ENCODE measurements at regions not wholly inside any gene's neighbourhood (a gene's known extent, or its start where the extent isn't known, plus 50 kb on each side); places are given as distances from the start of the nearest gene placed in this dataset.
A peak's percentile ranks its signal among the peaks of the same experiment; 100 is the strongest.

GRCh38 chr1:221832151-221832550 lies 90.3 kb upstream of the DUSP10 start:
- no peaks in the 10 kb centered on the region for H3K36me3 ChIP-seq
- H3K27me3 ChIP-seq (replicated peaks in 1 of 7), result no peaks in the 10 kb centered on the region
- WGBS, 5 donors, result 43 to 80% (median 76%) methylated on average over 1 of the region's 1 CpG
- no peak overlapping the region for H3K4me3 ChIP-seq
- TF ChIP-seq POLR2A (IDR thresholded peaks at IDR 0.05) (no peak), CTCF (IDR thresholded peaks at IDR 0.05 in 8 of 11, conservative IDR thresholded peaks at IDR 0.05 in 3 of 11) (no peak), POLR2AphosphoS5 (IDR thresholded peaks at IDR 0.05) (no peak)
- no peaks in the 10 kb centered on the region for H3K9me3 ChIP-seq
- no peak for DNase-seq
- intact Hi-C loops (cut with DNase I; ENCODE audit: low total_unique reads), result no loop called here
- H3K27ac ChIP-seq, result no peak overlapping the region
- H3K4me1 ChIP-seq, result peaks cover 0 to 11% (median 1%) of the 10 kb centered on the region in 6 donors

DNA sequence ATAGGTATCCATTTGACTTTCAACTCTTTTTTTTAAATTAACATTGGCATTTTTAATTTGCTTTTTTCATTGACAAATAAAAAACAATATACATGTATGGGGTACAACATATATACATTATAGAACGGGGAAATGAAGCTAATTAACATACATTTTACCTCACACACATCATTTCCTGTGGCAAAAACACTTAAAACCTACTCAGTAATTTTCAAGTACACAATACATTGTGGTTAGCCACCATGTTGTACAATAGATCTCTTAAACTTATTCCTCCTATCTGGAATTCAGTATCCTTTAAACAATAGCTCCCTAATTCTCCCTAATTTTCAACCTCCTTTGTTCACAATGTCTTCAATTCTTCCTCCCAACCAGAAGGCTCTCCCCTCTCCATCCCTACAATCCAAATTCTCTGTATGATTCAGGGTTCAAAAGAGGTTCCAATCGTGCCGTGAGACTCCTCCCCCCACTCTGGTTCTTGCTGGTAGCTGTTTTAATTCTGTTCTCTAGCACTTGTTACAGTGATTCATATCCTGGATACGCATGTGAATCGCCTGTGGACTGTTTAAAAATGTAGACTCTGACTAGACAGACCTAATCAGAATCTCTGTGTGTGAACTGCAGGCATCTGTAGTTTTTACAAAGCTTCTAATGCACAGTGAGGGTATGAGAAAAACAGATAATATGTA lies 87.6 kb upstream of the DUSP10 start:
- 32 to 60% (median 41%) methylated on average over 5 of the region's 5 CpGs for WGBS, 5 donors
- intact Hi-C loops (cut with DNase I; ENCODE audit: low total_unique reads), result no loop called here

GRCh38 chr1:221827307-221827642 lies 85.4 kb upstream of the DUSP10 start:
- no peak for DNase-seq
- intact Hi-C loops (cut with DNase I; ENCODE audit: low total_unique reads), result no loop called here
- H3K36me3 ChIP-seq, result no peaks in the 10 kb centered on the region
- WGBS, 5 donors, result 80 to 92% (median 88%) methylated on average over 1 of the region's 1 CpG
- H3K9me3 ChIP-seq, result no peaks in the 10 kb centered on the region
- no peak for TF ChIP-seq POLR2AphosphoS5 (IDR thresholded peaks at IDR 0.05)
- no peak for TF ChIP-seq CTCF (IDR thresholded peaks at IDR 0.05 in 8 of 11, conservative IDR thresholded peaks at IDR 0.05 in 3 of 11)
- H3K27me3 ChIP-seq (replicated peaks in 1 of 7), result no peaks in the 10 kb centered on the region
- peak overlapping the region in 1 of 8 donors; percentile 69 for H3K27ac ChIP-seq
- peaks cover 0 to 18% (median 5%) of the 10 kb centered on the region in 6 donors for H3K4me1 ChIP-seq
- H3K4me3 ChIP-seq, result no peak overlapping the region

More for the DNA sequence above, 87.6 kb upstream of the DUSP10 start:
- Histone ChIP-seq H3K27ac (peak overlapping the region in 5 of 8 donors; percentile 4 to 68 (median 42)), H3K36me3 (no peaks in the 10 kb centered on the region), H3K27me3 (replicated peaks in 1 of 7) (no peaks in the 10 kb centered on the region), H3K4me3 (no peak overlapping the region), H3K9me3 (no peaks in the 10 kb centered on the region), H3K4me1 (peaks cover 0 to 18% (median 5%) of the 10 kb centered on the region in 6 donors)
- TF ChIP-seq POLR2A (IDR thresholded peaks at IDR 0.05) (no peak), POLR2AphosphoS5 (IDR thresholded peaks at IDR 0.05) (no peak), CTCF (IDR thresholded peaks at IDR 0.05 in 8 of 11, conservative IDR thresholded peaks at IDR 0.05 in 3 of 11) (no peak)
- no peak for DNase-seq

DNA sequence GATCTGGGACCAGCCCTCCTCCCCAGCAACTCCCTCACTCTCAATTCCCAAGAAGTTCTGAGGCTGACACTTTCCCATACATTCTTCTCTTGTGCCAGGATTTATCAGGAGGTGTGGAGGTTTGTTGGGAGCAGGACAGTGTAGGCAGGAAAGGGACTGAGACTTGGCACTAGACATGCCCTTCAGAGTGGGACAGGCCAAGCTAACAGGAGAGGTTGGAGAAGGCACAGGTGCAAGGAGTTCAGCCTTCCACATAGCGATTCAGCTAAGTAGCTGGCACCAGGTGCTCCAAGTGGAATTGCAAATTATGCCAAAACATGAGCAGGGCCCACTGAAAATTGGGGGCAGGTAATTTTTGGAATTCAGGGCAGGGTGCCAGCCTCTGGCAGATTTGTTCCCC lies 83.0 kb upstream of the DUSP10 start:
- peaks cover 0 to 18% (median 5%) of the 10 kb centered on the region in 6 donors for H3K4me1 ChIP-seq
- H3K36me3 ChIP-seq, result no peaks in the 10 kb centered on the region
- intact Hi-C loops (cut with DNase I; ENCODE audit: low total_unique reads), result no loop called here
- DNase-seq, result no peak
- TF ChIP-seq CTCF (IDR thresholded peaks at IDR 0.05 in 8 of 11, conservative IDR thresholded peaks at IDR 0.05 in 3 of 11), result no peak
- no peak for TF ChIP-seq POLR2AphosphoS5 (IDR thresholded peaks at IDR 0.05)
- TF ChIP-seq POLR2A (IDR thresholded peaks at IDR 0.05), result no peak
- H3K4me3 ChIP-seq, result no peak overlapping the region
- H3K27ac ChIP-seq, result no peak overlapping the region
- no peaks in the 10 kb centered on the region for H3K27me3 ChIP-seq (replicated peaks in 1 of 7)
- WGBS, 5 donors, result 90 to 100% (median 96%) methylated on average over 1 of the region's 1 CpG
- no peaks in the 10 kb centered on the region for H3K9me3 ChIP-seq
